ENCODE measurements at regions not wholly inside any gene's neighbourhood (a gene's known extent, or its start where the extent isn't known, plus 50 kb on each side); places are given as distances from the start of the nearest gene placed in this dataset.

GRCh38 chr3:25088284-25088683, 339.8 kb upstream of the RARB start:
- DNase-seq, result no peak
- WGBS, 2 donors, result 73 to 79% methylated on average over 5 of the region's 5 CpGs
- TF ChIP-seq POLR2A (IDR thresholded peaks at IDR 0.05), result no peak
- TF ChIP-seq CTCF (IDR thresholded peaks at IDR 0.05), result no peak
- Histone ChIP-seq H3K36me3 (no peaks in the 10 kb centered on the region), H3K9me3 (no peaks in the 10 kb centered on the region), H3K4me1 (no peaks in the 10 kb centered on the region), H3K27me3 (no peaks in the 10 kb centered on the region), H3K4me3 (no peak overlapping the region), H3K27ac (no peak overlapping the region)
- intact Hi-C loops (cut with DNase I), result no loop called here

GRCh38 chr3:25090698-25091453, 337.2 kb upstream of the RARB start:
- WGBS, 2 donors, result 52 to 56% methylated on average over 6 of the region's 6 CpGs
- no peaks in the 10 kb centered on the region for H3K4me1 ChIP-seq
- H3K4me3 ChIP-seq, result peak overlapping the region in 1 of 4 donors; percentile 12
- TF ChIP-seq CTCF (IDR thresholded peaks at IDR 0.05), result no peak
- no peak for TF ChIP-seq POLR2A (IDR thresholded peaks at IDR 0.05)
- no peaks in the 10 kb centered on the region for H3K36me3 ChIP-seq
- H3K9me3 ChIP-seq, result no peaks in the 10 kb centered on the region
- intact Hi-C loops (cut with DNase I), result no loop called here
- H3K27ac ChIP-seq, result peak overlapping the region in 1 of 4 donors; percentile 7
- DNase-seq, result no peak
- H3K27me3 ChIP-seq, result no peaks in the 10 kb centered on the region

- peak overlapping the region in 1 of 4 donors; percentile 12 for H3K4me3 ChIP-seq
- no peaks in the 10 kb centered on the region for H3K9me3 ChIP-seq
- no peak for TF ChIP-seq POLR2A (IDR thresholded peaks at IDR 0.05)
- no peak for TF ChIP-seq CTCF (IDR thresholded peaks at IDR 0.05)
- H3K27me3 ChIP-seq, result no peaks in the 10 kb centered on the region
- no peak for DNase-seq
- no peak overlapping the region for H3K27ac ChIP-seq
- H3K36me3 ChIP-seq, result no peaks in the 10 kb centered on the region
- no peaks in the 10 kb centered on the region for H3K4me1 ChIP-seq
- intact Hi-C loops (cut with DNase I), result no loop called here
- WGBS, 2 donors, result 76 to 81% methylated on average over 5 of the region's 5 CpGs
Measured at GRCh38 chr3:25091934-25092333, 336.1 kb upstream of the RARB start.

GRCh38 chr3:25094932-25095685, 333.0 kb upstream of the RARB start:
- intact Hi-C loops (cut with DNase I), result no loop called here
- Histone ChIP-seq H3K9me3 (no peaks in the 10 kb centered on the region), H3K4me3 (no peak overlapping the region), H3K4me1 (no peaks in the 10 kb centered on the region), H3K27me3 (no peaks in the 10 kb centered on the region), H3K27ac (no peak overlapping the region), H3K36me3 (no peaks in the 10 kb centered on the region)
- DNase-seq, result no peak
- TF ChIP-seq POLR2A (IDR thresholded peaks at IDR 0.05) (no peak), CTCF (IDR thresholded peaks at IDR 0.05) (no peak)
- WGBS, 2 donors, result 63 to 90% methylated on average over 2 of the region's 2 CpGs

- DNase-seq, result no peak
- intact Hi-C loops (cut with DNase I), result no loop called here
- no peak for TF ChIP-seq POLR2A (IDR thresholded peaks at IDR 0.05)
- no peak for TF ChIP-seq CTCF (IDR thresholded peaks at IDR 0.05)
Measured at GRCh38 chr3:25096536-25096935, 331.5 kb upstream of the RARB start.

More at GRCh38 chr3:25096536-25096935, 331.5 kb upstream of the RARB start:
- no peaks in the 10 kb centered on the region for H3K27me3 ChIP-seq
- 76 to 81% methylated on average over 2 of the region's 2 CpGs for WGBS, 2 donors
- no peaks in the 10 kb centered on the region for H3K9me3 ChIP-seq
- H3K27ac ChIP-seq, result no peak overlapping the region
- H3K4me3 ChIP-seq, result no peak overlapping the region
- H3K36me3 ChIP-seq, result no peaks in the 10 kb centered on the region
- no peaks in the 10 kb centered on the region for H3K4me1 ChIP-seq
